Activated B cell treated with CpG ODN at 0.5 μM for 24 hours (primary cell): ENCODE measurements at regions not wholly inside any gene's neighbourhood (a gene's known extent, or its start where the extent isn't known, plus 50 kb on each side); places are given as distances from the start of the nearest gene placed in this dataset.

Experiments
- ATAC-seq: fragments of 200-7000 bp; cut with Tn5 transposase; one replicate; pipeline ENCODE4 v1.10.0; 2021; ENCODE audit warnings: low read depth, mild to moderate bottlenecking, moderate library complexity
- CTCF ChIA-PET: fragments of 350-600 bp; sonication (Branson Sonifier 250); formaldehyde crosslinking; loops from one replicate; lab custom pipeline; 2021; ENCODE audit warnings: antibody characterized with exemption; lab: Charles Lee
- POLR2A ChIA-PET: fragments of 350-600 bp; sonication (Branson Sonifier 250); formaldehyde crosslinking; loops from one replicate; lab custom pipeline; 2021; ENCODE audit warnings: antibody characterized with exemption; lab: Charles Lee
- DNase-seq: peaks from one replicate; pipeline ENCODE4 v3.0.0; 2022
- H3K27ac Mint-ChIP-seq: one replicate; pipeline ENCODE4 v1.8.0; 2020; ENCODE audit warnings: mixed read lengths
- H3K27me3 Mint-ChIP-seq: one replicate; pipeline ENCODE4 v1.8.0; 2021; ENCODE audit warnings: mixed read lengths
- H3K36me3 Mint-ChIP-seq: one replicate; pipeline ENCODE4 v1.8.0; 2021; ENCODE audit warnings: low read depth, mixed read lengths
- H3K4me1 Mint-ChIP-seq: one replicate; pipeline ENCODE4 v1.8.0; 2021; ENCODE audit warnings: mixed read lengths
- H3K4me3 Mint-ChIP-seq: one replicate; pipeline ENCODE4 v1.8.0; 2020; ENCODE audit warnings: mild to moderate bottlenecking, mixed read lengths
- H3K9me3 Mint-ChIP-seq: one replicate; pipeline ENCODE4 v1.8.0; 2020; ENCODE audit warnings: mixed read lengths
- CTCF ChIP-seq: fragments of 200-600 bp; IDR thresholded peaks from one replicate; pipeline ENCODE4 v1.8.0; 2022; ENCODE audit warnings: antibody characterized with exemption, mild to moderate bottlenecking
- intact Hi-C: fragments of 100-400 bp; cut with micrococcal nuclease; formaldehyde crosslinking; loops from one replicate; pipeline ENCODE4 v1.15.1; 2024

- Mint-ChIP-seq H3K4me3 (no peak overlapping the region), H3K9me3 (peaks cover 9% of the 10 kb centered on the region), H3K27ac (no peak overlapping the region), H3K4me1 (no peaks in the 10 kb centered on the region), H3K36me3 (no peaks in the 10 kb centered on the region), H3K27me3 (no peaks in the 10 kb centered on the region)
- CTCF ChIA-PET = no interaction called here
- POLR2A ChIA-PET = no interaction called here
- no peak for DNase-seq
- no peak for TF ChIP-seq CTCF
- intact Hi-C loops = no loop called here
- ATAC-seq = no peak
Observed at GRCh38 chr3:147881933-147882332, 472.8 kb downstream of the ZIC1 start.

GRCh38 chr3:147886879-147887278, 477.7 kb downstream of the ZIC1 start:
- ATAC-seq = no peak
- intact Hi-C loops = no loop called here
- H3K27me3 Mint-ChIP-seq = no peaks in the 10 kb centered on the region
- TF ChIP-seq CTCF = no peak
- no peaks in the 10 kb centered on the region for H3K36me3 Mint-ChIP-seq
- H3K9me3 Mint-ChIP-seq = no peaks in the 10 kb centered on the region
- H3K4me1 Mint-ChIP-seq = no peaks in the 10 kb centered on the region
- H3K27ac Mint-ChIP-seq = no peak overlapping the region
- ChIA-PET CTCF (no interaction called here), POLR2A (no interaction called here)
- no peak overlapping the region for H3K4me3 Mint-ChIP-seq
- no peak for DNase-seq

- TF ChIP-seq CTCF = no peak
- DNase-seq (no peak), ATAC-seq (no peak)
- ChIA-PET POLR2A (no interaction called here), CTCF (no interaction called here)
- Mint-ChIP-seq H3K4me1 (no peaks in the 10 kb centered on the region), H3K27ac (no peak overlapping the region), H3K36me3 (no peaks in the 10 kb centered on the region), H3K4me3 (no peak overlapping the region), H3K9me3 (no peaks in the 10 kb centered on the region), H3K27me3 (no peaks in the 10 kb centered on the region)
- intact Hi-C loops = no loop called here
Observed at GRCh38 chr3:147887797-147888196, 478.6 kb downstream of the ZIC1 start.

- no peaks in the 10 kb centered on the region for H3K27me3 Mint-ChIP-seq
- CTCF ChIA-PET = no interaction called here
- H3K4me1 Mint-ChIP-seq = no peaks in the 10 kb centered on the region
- H3K4me3 Mint-ChIP-seq = no peak overlapping the region
- intact Hi-C loops = no loop called here
- POLR2A ChIA-PET = no interaction called here
- H3K9me3 Mint-ChIP-seq = no peaks in the 10 kb centered on the region
- ATAC-seq (no peak), DNase-seq (no peak)
- H3K36me3 Mint-ChIP-seq = no peaks in the 10 kb centered on the region
- H3K27ac Mint-ChIP-seq = no peak overlapping the region
- no peak for TF ChIP-seq CTCF
Observed at GRCh38 chr3:147890114-147890513, 480.9 kb downstream of the ZIC1 start.

GRCh38 chr3:147895509-147895908, 486.3 kb downstream of the ZIC1 start:
- H3K27me3 Mint-ChIP-seq = no peaks in the 10 kb centered on the region
- ATAC-seq (no peak), DNase-seq (no peak)
- no peaks in the 10 kb centered on the region for H3K4me1 Mint-ChIP-seq
- H3K27ac Mint-ChIP-seq = no peak overlapping the region
- intact Hi-C loops = no loop called here
- H3K36me3 Mint-ChIP-seq = no peaks in the 10 kb centered on the region
- no peak for TF ChIP-seq CTCF
- no peaks in the 10 kb centered on the region for H3K9me3 Mint-ChIP-seq
- H3K4me3 Mint-ChIP-seq = no peak overlapping the region
- POLR2A ChIA-PET = no interaction called here
- CTCF ChIA-PET = no interaction called here
